ENCODE measurements at regions not wholly inside any gene's neighbourhood (a gene's known extent, or its start where the extent isn't known, plus 50 kb on each side); places are given as distances from the start of the nearest gene placed in this dataset.

GRCh38 chr6:109295109-109295773 is 87.0 kb downstream of the CD164 start:
- no peak for DNase-seq

GRCh38 chr6:109292983-109293586 is 89.2 kb downstream of the CD164 start:
- no peak for DNase-seq

GRCh38 chr6:109292420-109292819 is 89.8 kb downstream of the CD164 start:
- DNase-seq, result no peak

GRCh38 chr6:109291902-109292301 is 90.4 kb downstream of the CD164 start:
- no peak for DNase-seq

GRCh38 chr6:109290143-109290931 is 91.9 kb downstream of the CD164 start:
- DNase-seq, result no peak

GRCh38 chr6:109285366-109285765 is 96.9 kb downstream of the CD164 start:
- no peak for DNase-seq

- peak; percentile 76 for DNase-seq
Measured at GRCh38 chr6:109284675-109285074, 97.6 kb downstream of the CD164 start.

GRCh38 chr6:109282756-109283155 is 99.5 kb downstream of the CD164 start:
- no peak for DNase-seq

- DNase-seq, result no peak
Measured at GRCh38 chr6:109279628-109280027, 102.6 kb downstream of the CD164 start.

GRCh38 chr6:109271622-109272021 is 110.6 kb downstream of the CD164 start:
- no peak for DNase-seq

- no peak for DNase-seq
Measured at GRCh38 chr6:109269953-109270517, 112.2 kb downstream of the CD164 start.

- DNase-seq, result no peak
Measured at GRCh38 chr6:109269057-109269456, 113.2 kb downstream of the CD164 start.

- no peak for DNase-seq
Measured at GRCh38 chr6:109265530-109265929, 116.7 kb downstream of the CD164 start.

GRCh38 chr6:109263873-109264700 is 118.2 kb downstream of the CD164 start:
- no peak for DNase-seq

GRCh38 chr6:109262261-109262660 is 120.0 kb downstream of the CD164 start:
- DNase-seq, result no peak

- DNase-seq, result no peak
Measured at GRCh38 chr6:109261811-109262210, 120.5 kb downstream of the CD164 start.

GRCh38 chr6:109260701-109261100 is 121.6 kb downstream of the CD164 start:
- no peak for DNase-seq

- DNase-seq, result no peak
Measured at GRCh38 chr6:109260126-109260525, 122.1 kb downstream of the CD164 start.

GRCh38 chr6:109258129-109258528 is 124.1 kb downstream of the CD164 start:
- DNase-seq, result no peak

- DNase-seq, result no peak
Measured at GRCh38 chr6:109257494-109257893, 124.8 kb downstream of the CD164 start.

- DNase-seq, result no peak
Measured at GRCh38 chr6:109255946-109256640, 126.2 kb downstream of the CD164 start.

- DNase-seq, result no peak
Measured at GRCh38 chr6:109255087-109255486, 127.2 kb downstream of the CD164 start.
